ENCODE measurements at regions not wholly inside any gene's neighbourhood (a gene's known extent, or its start where the extent isn't known, plus 50 kb on each side); places are given as distances from the start of the nearest gene placed in this dataset.

- no peak for DNase-seq (ENCODE audit: low spot score)
These were observed 475.6 kb downstream of the PCDH10 start for GRCh38 chr4:133624744-133625143.

GRCh38 chr4:133623847-133624246, 474.8 kb downstream of the PCDH10 start:
- Histone ChIP-seq H3K27ac (ENCODE audit: low read depth, low read length, poor library complexity, severe bottlenecking) (no peak overlapping the region), H3K27me3 (replicated peaks; ENCODE audit: insufficient read depth, low read depth, low read length, poor library complexity) (no peaks in the 10 kb centered on the region), H3K36me3 (ENCODE audit: insufficient read depth, low read length, poor library complexity, severe bottlenecking) (no peaks in the 10 kb centered on the region), H3K4me1 (ENCODE audit: insufficient read depth, low read length, poor library complexity, severe bottlenecking) (no peaks in the 10 kb centered on the region), H3K4me3 (ENCODE audit: low read depth, low read length, poor library complexity, severe bottlenecking) (no peak overlapping the region), H3K9me3 (ENCODE audit: low read depth, low read length, poor library complexity, severe bottlenecking) (no peaks in the 10 kb centered on the region)
- intact Hi-C loops (cut with micrococcal nuclease; ENCODE audit: unreplicated experiment), result no loop called here
- TF ChIP-seq, protein P1, sequence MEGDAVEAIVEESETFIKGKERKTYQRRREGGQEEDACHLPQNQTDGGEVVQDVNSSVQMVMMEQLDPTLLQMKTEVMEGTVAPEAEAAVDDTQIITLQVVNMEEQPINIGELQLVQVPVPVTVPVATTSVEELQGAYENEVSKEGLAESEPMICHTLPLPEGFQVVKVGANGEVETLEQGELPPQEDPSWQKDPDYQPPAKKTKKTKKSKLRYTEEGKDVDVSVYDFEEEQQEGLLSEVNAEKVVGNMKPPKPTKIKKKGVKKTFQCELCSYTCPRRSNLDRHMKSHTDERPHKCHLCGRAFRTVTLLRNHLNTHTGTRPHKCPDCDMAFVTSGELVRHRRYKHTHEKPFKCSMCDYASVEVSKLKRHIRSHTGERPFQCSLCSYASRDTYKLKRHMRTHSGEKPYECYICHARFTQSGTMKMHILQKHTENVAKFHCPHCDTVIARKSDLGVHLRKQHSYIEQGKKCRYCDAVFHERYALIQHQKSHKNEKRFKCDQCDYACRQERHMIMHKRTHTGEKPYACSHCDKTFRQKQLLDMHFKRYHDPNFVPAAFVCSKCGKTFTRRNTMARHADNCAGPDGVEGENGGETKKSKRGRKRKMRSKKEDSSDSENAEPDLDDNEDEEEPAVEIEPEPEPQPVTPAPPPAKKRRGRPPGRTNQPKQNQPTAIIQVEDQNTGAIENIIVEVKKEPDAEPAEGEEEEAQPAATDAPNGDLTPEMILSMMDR (conservative IDR thresholded peaks at IDR 0.05; ENCODE audit: low read depth, low read length), result no peak
- no peak for TF ChIP-seq EZH2 (IDR thresholded peaks at IDR 0.05; ENCODE audit: borderline replicate concordance, low read depth, low read length, poor library complexity, severe bottlenecking)
- ChIA-PET CTCF (no interaction called here), POLR2A (ENCODE audit: low non-redundant PET) (no interaction called here)
- no TSS peak for BruUV-seq (replicated peaks)
- DNase-seq (ENCODE audit: low spot score), result no peak

More at GRCh38 chr4:133624744-133625143, 475.6 kb downstream of the PCDH10 start:
- intact Hi-C loops (cut with micrococcal nuclease; ENCODE audit: unreplicated experiment), result no loop called here
- ChIA-PET CTCF (no interaction called here), POLR2A (ENCODE audit: low non-redundant PET) (no interaction called here)
- H3K4me1 ChIP-seq (ENCODE audit: insufficient read depth, low read length, poor library complexity, severe bottlenecking), result no peaks in the 10 kb centered on the region
- H3K27me3 ChIP-seq (replicated peaks; ENCODE audit: insufficient read depth, low read depth, low read length, poor library complexity), result no peaks in the 10 kb centered on the region
- TF ChIP-seq, protein P1 (conservative IDR thresholded peaks at IDR 0.05; ENCODE audit: low read depth, low read length), result no peak
- TF ChIP-seq EZH2 (IDR thresholded peaks at IDR 0.05; ENCODE audit: borderline replicate concordance, low read depth, low read length, poor library complexity, severe bottlenecking), result no peak
- no peaks in the 10 kb centered on the region for H3K9me3 ChIP-seq (ENCODE audit: low read depth, low read length, poor library complexity, severe bottlenecking)
- no peaks in the 10 kb centered on the region for H3K36me3 ChIP-seq (ENCODE audit: insufficient read depth, low read length, poor library complexity, severe bottlenecking)
- BruUV-seq (replicated peaks), result no TSS peak
- H3K4me3 ChIP-seq (ENCODE audit: low read depth, low read length, poor library complexity, severe bottlenecking), result no peak overlapping the region
- no peak overlapping the region for H3K27ac ChIP-seq (ENCODE audit: low read depth, low read length, poor library complexity, severe bottlenecking)

DNA sequence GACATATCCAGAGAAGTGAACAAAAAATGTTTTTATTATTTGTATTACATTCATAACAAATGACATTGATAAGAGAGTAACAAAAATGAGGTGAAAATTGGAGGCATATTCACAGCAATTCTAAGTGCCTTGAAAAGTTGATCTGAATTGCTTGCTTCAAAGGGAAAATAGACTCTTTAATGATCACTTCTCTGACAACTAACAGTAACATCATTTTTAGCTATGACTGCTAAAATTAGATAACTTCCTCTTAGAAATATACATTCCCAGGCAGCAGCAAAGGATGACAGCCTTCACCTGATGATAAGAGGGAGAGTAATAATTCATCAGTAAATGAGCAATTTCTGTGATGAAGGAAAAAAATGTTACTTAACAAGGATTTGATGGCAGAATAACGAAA, 472.5 kb downstream of the PCDH10 start:
- Histone ChIP-seq H3K4me1 (ENCODE audit: insufficient read depth, low read length, poor library complexity, severe bottlenecking) (no peaks in the 10 kb centered on the region), H3K27me3 (replicated peaks; ENCODE audit: insufficient read depth, low read depth, low read length, poor library complexity) (no peaks in the 10 kb centered on the region), H3K27ac (ENCODE audit: low read depth, low read length, poor library complexity, severe bottlenecking) (no peak overlapping the region), H3K9me3 (ENCODE audit: low read depth, low read length, poor library complexity, severe bottlenecking) (no peaks in the 10 kb centered on the region), H3K4me3 (ENCODE audit: low read depth, low read length, poor library complexity, severe bottlenecking) (no peak overlapping the region), H3K36me3 (ENCODE audit: insufficient read depth, low read length, poor library complexity, severe bottlenecking) (no peaks in the 10 kb centered on the region)
- POLR2A ChIA-PET (ENCODE audit: low non-redundant PET), result no interaction called here
- intact Hi-C loops (cut with micrococcal nuclease; ENCODE audit: unreplicated experiment), result no loop called here
- CTCF ChIA-PET, result no interaction called here
- no TSS peak for BruUV-seq (replicated peaks)
- DNase-seq (ENCODE audit: low spot score), result no peak
- TF ChIP-seq, protein P1 (conservative IDR thresholded peaks at IDR 0.05; ENCODE audit: low read depth, low read length), result no peak
- TF ChIP-seq EZH2 (IDR thresholded peaks at IDR 0.05; ENCODE audit: borderline replicate concordance, low read depth, low read length, poor library complexity, severe bottlenecking), result no peak
